ENCODE measurements at regions not wholly inside any gene's neighbourhood (a gene's known extent, or its start where the extent isn't known, plus 50 kb on each side); places are given as distances from the start of the nearest gene placed in this dataset.

DNA sequence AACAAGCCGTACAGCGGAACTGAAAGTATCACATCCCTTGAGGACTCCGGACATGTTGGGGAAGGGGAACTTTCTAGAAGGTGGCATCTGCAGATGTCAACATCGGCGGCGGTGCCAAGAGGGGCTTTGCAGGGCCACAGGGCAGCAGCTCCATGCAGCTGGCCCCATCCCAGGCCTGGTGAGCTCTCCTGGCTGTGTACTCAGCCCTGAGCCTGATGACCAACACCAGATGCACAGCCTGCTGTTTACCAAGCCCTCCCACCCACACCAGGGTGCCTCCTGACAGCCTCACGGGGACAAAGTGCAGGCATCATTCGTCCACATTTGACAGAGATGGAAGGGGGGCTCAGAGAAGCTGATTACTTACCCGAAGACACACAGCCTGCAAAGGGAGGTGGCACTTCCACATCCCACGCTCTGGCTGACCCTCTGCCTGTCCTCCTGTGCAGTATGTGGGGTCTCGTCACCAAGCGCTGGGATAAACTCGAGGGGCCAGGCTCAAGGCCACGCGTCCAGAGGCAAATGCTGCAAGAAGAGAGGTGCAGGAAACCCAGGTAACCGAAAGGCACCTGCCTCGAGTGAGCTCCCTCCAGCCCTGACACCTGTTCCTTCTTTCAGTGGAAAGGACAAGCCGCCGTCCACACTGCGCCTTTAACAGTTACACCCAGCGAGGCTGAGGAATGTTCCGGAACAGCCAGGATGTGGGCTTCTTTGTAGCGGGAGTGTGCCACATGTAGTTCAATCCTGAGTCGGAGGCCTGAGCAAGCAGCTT lies 69.0 kb upstream of the ASAP2 start:
- DNase-seq (ENCODE audit: low read depth), result no peak

DNA sequence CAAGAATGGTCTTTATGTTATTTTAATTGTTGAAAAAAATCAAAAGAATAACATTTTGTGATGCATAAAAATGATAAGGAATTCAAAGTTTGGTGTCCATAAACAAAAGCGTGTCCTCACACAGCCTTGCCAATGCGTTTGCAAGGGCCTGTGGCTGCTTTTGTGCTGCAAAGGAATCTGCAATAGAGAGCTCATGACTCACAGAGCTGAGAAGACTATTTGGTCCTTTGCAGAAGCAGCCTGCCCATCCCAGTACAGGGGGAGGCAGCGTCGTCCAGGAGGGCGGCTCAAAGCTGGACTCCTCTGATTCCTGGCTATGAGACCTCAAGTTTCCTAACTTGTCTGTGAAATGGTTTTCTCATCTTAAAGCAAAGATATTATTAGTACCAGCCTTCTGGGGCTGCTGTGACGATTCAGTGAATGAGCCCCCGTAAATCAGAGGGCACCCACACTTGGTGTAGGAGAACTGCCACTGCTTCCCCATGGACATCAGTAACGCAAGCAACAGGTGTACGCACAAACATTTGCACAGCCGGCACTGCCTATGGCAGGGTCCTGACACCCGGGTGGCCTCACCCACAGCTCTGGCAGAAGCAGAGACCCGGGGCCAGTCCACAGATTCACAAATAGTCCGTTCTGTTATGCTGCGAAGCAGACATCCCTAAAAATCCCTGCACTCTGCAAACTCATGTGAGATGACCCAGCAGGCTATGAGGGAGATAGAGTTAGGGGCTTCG lies 70.6 kb upstream of the ASAP2 start:
- no peak for DNase-seq (ENCODE audit: low read depth)

DNA sequence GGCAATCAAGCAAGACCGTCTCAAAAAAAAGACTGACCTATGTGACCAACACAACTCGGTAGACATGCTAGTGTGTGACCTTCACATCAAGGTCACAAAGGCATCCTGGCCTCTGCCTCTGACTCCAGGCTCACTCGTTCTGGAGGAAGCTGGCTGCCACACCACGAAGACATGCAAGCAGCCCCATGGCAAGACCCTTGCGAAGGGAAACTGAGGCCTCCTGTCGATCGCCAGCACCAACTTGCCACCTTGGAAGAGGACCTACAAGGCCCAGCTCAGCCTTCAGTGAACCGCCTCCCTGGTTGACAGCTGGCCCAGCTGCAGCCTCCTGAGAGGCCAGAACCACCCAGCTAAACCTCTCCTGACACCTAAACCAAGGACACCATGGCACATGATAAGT lies 79.3 kb upstream of the ASAP2 start:
- no peak for DNase-seq (ENCODE audit: low read depth)

DNA sequence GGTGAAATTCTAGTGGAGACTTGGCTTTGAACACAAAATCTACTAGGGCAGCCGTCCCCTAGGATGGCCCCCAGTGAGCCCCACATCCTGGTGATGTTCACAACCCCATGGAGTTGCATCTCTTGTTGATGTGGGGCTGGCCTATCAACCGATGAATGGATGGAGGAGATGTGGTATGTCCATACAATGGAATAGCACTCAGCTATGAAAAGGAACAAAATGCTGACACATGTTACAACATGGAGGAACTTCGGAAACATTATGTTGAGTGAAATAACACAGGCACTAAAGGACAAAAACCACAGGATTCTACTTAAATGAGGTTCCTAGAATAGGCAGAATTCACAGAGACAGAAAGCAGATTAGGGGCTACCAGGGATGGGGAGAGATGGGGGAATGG lies 80.1 kb upstream of the ASAP2 start:
- no peak for DNase-seq (ENCODE audit: low read depth)

DNA sequence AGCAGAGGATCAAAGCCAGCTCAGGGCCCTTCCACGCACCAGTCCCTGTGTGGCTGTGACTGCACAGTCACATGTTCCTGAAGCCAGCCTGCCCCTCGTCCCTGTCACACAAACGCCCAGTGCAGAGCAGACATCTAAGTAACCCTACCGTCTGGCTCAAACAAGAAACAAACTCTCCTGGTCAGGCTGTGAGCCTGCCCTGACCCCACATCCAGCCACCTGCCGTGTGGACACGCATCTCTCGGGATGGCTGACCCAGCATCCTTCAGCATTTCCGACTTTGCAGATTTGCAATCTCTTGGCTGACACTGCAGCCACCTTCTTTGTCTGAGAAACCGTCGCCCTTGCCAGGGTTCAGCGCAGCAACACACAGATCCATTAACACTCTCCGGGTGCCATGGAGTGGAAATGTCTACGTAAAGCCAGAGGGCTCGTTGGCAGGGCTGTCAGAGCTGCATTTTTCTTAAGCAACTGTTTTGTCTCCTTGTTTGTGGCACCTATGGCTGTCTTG lies 82.3 kb upstream of the ASAP2 start:
- DNase-seq (ENCODE audit: low read depth), result no peak

DNA sequence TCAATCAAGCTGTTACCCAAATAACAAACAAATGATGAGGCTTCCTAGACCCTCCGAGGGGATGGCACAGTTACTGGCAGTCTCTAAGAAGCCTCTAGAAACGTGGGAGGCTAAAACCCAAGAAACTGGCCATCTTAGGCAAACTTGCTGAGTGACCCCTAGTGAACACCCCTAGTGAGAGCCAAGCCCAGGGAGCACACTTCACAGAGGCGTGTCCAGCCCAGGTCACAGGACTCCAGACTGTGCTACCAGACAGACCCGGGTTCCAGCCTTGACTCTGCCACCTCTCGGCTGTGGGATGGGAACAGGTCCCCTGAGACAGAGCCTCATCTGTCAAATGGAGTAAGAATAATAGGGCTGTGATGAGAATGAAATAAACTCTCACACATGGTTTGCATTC lies 83.5 kb upstream of the ASAP2 start:
- DNase-seq (ENCODE audit: low read depth), result no peak

DNA sequence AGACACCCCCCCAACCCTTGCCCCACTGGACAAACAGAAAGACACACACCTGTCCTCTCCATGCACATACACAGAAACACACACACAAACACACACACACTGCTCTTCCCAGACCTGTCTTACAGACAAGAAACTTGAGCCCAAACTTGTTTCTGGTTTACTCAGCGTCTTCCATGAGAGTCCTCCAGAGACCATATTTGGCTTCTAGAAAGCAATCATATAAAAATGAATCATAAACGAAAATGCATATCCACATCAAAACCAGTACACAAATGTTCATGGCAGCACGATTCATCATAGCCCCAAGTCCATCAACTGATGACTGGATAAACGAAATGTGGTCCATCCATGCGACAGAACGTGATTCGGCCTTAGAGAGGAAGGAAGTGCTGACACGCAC lies 84.2 kb upstream of the ASAP2 start:
- DNase-seq (ENCODE audit: low read depth), result no peak

DNA sequence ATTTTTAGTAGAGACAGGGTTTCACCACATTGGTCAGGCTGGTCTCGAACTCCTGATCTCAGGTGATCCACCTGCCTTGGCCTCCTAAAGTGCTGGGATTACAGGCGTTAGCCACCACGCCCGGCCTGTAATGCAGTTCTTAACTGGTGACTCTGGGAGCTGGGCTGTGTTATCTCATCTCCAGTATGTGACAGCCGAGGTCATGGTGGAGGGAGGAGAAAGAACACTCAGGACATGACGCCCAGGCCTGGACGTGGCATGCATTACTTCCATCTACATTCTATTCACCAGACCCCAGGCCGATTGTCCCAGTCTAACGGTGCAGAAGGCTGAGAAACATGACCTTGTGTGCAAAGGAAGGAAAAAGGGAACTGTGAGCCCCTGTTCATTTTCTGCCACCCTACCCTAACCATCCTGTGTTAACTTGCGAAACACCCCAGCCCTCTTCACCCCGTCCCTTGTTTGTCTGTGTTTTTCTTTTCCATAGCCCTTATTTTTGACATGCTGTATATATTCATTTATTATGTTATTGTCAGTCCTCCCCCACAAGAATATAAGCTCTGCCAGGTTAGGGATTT lies 88.1 kb upstream of the ASAP2 start:
- no peak for DNase-seq (ENCODE audit: low read depth)

DNA sequence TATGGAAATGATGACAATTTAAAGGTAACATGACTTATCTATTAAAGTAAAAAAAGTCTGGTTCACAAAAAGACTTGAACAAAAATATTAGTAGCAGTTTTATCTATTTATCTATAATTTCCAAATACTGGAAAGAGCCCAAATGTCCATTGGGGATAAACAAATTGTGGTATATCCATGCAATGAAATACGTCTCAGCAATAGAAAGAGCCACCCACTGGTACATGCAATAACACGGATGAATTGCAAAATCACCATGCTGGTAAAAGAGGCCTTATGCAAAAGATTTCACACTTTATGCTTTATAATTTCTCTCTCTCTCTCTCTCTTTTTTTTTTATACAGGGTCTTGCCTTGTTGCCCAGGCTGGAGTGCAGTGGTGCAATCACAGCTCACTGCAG lies 91.4 kb upstream of the ASAP2 start:
- DNase-seq (ENCODE audit: low read depth), result no peak

DNA sequence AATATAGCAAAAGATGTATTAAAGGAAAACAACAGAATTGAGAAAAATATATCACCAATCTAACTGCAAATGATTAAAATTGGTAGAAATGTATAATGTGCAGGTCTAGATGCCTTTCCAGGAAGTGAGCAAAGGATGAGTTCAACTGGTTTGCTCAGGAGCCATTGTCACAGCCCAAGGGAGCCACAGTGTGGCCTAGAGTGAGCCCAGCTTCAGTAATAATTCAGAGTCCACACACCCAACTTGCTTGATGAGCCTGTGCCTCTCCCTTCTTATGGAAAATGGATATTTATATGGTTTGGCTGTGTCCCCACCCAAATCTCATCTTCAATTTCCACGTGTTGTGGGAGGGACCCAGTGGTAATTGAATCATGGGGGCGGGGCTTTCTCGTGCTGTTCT lies 92.2 kb upstream of the ASAP2 start:
- DNase-seq (ENCODE audit: low read depth), result no peak

DNA sequence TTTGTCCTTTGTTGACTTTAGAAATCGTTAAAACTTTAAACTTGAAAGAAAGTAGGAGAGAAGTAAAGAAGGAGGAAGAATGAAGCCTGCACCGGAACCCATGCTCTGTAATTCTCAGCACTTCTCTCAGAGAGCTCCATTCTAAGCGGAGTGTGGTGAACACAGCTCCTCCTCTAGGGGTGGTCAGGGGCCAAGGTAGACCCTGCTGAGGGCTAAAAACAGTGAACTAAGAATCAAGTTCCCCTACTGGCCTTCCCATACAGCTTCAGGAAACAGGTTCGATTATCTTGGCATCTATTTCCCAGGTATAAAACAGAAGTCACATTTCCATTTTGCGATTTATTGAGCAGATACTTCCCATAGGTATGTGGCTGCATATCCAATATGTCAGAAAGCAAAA lies 92.7 kb upstream of the ASAP2 start:
- DNase-seq (ENCODE audit: low read depth), result no peak

DNA sequence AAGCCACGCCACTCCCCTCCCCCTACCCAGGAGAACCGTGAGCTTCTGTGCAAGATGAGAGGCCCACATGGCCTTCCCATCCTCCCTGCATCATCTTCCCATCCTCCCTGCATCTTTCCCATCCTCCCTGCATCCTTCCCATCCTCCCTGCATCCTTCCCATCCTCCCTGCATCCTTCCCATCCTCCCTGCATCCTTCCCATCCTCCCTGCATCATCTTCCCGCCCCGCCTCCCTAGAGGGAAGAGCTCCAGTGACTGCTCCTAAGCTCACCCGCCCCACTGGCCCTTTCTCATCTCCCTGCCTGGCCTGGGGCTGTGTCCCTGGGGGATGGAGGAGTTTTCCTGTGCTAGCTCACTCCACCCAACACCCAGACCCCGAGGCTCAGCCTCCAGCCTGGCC lies 93.3 kb upstream of the ASAP2 start:
- no peak for DNase-seq (ENCODE audit: low read depth)

DNA sequence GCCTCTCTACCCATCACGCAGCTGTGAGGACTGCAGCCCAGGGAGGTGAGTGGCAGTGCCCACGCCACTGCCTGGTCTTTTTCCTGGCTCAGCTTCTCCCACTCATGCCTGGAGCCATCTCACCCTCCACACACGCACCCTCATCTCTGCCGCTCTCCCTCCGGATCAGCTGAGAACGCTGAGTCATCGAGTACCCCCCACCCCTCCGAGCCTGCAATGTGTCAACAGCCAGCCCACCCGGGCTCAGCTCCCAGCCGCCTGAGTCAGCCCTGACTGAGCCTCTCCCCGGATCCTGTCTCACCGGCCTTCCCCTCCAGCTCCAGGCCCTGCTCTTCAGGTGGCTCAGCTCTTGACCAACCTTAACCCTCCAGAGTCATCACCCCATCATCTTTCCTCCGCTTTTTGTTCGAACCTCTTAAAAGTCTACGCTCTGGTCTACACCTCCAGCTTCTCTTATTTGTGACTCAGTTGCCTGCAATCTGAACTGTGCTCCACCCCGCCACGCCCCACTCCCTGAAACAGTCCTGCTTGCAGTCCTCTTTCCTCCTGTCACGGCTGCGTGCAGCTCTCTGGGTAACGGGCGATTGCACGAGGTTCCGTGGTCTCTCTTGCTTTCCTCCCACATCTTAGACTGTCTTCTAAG lies 94.4 kb upstream of the ASAP2 start:
- DNase-seq (ENCODE audit: low read depth), result no peak

DNA sequence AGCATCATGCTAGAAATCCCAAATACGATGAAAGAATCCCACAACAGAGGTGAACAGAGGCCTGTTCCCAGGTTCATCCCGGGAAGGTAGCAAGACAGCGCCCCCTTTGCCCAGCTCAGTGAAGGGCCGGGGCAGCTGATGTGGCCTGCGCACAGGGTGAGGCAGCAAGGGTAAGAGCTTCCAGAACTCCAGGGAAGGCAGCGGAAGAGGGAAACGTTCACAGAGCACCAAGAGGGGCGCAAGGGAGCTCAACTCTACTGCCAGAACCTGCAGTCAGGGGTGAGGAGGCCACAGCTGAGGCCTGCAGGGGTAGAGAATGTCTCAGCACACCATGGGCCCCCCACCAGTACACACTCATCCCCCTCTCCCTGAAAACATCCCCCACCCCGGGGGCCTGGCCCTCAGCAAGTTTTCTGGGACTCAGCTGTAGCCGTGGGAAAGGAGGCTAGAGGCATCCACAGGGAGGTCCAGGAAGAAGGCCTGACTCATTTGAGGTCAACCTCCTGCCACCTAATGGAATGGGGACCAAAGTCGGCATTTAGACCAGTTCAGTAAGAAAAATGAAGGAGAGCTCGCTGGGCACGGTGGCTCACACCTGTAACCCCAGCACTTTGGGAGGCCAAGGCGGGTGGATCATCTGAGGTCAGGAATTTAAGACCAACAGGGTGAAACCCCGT lies 95.6 kb upstream of the ASAP2 start:
- DNase-seq (ENCODE audit: low read depth), result no peak

DNA sequence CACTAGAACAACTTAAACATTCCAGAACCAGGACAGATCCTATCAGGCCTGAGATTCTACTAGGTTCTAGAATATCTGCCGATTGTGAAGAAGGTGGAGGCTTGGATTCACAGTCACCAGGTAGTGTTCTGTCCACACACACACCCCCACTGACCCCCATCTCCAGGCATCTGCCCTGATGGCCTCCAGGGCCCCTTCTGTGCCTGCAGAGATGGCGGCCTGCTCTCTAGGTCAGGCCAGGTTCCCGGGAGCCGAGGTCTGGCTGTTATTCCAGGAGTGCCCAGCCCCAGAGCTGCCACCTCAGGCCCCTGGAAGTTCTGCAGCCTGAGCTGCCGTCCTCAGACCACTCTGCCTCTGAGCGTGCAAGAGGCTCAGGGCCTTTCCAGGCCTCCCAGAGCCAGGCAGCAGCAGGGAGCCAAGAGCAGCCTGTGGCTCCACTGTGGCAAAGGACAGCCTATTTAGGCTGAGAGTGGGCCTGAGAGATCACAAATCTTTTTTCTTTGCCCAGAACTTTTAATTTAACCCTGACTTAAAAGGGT lies 96.2 kb upstream of the ASAP2 start:
- no peak for DNase-seq (ENCODE audit: low read depth)

DNA sequence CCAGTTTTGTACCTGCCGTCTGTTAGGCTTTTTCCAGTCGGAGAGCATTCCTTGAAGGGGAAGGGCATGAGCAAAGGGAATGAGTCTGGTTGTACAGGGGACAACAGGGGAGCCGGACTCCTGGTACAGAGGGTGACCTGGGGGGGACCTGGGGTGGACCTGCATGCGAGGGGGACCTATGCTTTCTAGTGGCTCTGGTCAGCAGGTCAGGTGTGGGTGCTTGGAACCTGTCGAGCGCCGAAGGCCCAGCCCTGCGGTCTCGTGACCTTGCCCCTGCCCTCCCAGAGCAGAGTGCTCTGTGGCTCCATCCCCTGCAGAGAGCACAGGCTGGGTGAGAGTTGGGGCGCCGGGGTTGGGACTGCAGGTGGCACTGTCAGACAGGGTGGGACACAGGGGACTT lies 96.7 kb upstream of the ASAP2 start:
- no peak for DNase-seq (ENCODE audit: low read depth)

DNA sequence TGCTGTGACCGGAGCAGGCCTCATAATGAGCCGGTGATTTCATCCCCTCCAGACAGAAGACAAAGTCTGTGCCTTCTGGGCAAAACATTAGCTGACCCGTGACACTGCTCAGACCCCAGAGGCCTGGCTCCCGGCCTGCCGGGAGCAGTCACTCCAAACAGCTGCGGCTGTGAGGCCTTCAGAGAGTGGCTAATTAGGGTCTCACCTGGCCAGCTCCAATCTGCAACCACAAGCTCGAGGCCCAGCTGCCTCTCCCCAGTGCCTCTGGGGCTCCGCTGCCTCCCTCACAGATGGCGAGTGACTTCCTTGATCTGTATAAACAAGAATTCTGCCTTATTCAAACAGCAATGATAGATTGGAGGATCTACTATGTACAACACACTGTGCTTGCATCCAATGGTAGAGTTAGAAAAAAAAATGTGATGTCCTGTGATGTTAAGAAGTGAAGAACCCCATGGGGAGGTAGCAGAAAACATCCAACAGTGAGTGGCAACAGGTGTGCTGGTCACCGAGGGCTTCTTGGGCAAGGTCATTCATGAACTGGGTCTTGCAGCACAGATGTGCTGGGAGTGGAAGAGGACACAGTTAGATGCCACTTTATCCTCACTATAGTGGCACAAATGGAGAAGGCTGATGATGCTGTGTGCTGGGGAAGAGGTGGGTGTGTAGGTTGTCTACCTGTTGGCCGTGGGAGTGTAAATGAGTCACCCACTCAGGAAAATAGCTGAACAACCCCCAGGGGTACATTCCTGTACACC lies 98.2 kb upstream of the ASAP2 start:
- no peak for DNase-seq (ENCODE audit: low read depth)

DNA sequence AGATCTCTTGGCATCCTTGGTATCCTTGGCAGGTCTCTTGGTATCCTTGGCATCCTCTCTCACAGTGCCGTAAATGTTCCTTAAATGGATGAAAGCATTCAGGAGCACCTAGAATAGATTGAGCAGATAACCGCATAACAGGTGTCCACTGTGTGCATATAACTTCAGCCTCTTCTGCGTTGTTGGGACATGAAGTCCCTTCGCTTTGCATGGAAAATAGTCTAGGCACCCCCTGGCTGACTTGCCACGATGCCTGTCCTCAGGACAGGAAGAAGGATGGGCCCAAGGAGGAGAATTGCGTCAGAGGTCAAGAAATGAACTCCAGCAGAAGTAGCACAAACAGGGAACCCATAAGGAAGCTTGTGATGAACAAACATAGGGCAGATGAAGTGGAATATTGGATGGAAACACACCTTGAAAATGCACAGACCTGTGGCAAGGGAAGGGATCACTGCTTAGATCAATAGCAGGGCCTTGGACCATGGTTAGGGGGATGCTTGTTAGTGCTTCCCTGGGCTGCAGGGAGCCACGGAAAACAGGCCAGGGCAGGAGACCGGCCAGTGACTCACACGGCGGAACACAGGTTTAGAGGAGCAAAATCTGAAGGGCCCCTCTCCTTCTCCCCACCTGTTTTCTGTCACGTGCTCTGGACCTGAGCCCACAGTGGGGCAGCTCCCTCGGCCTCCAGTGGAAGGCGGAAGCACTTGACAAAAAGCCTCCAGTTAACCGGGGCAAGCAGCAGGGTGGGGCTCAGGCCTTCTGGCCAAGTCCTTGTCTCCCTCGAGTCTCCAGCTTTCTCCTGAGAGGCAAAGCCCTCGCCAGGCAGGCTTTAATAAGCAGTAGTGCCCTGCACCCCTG lies 99.2 kb upstream of the ASAP2 start:
- DNase-seq (ENCODE audit: low read depth), result no peak

DNA sequence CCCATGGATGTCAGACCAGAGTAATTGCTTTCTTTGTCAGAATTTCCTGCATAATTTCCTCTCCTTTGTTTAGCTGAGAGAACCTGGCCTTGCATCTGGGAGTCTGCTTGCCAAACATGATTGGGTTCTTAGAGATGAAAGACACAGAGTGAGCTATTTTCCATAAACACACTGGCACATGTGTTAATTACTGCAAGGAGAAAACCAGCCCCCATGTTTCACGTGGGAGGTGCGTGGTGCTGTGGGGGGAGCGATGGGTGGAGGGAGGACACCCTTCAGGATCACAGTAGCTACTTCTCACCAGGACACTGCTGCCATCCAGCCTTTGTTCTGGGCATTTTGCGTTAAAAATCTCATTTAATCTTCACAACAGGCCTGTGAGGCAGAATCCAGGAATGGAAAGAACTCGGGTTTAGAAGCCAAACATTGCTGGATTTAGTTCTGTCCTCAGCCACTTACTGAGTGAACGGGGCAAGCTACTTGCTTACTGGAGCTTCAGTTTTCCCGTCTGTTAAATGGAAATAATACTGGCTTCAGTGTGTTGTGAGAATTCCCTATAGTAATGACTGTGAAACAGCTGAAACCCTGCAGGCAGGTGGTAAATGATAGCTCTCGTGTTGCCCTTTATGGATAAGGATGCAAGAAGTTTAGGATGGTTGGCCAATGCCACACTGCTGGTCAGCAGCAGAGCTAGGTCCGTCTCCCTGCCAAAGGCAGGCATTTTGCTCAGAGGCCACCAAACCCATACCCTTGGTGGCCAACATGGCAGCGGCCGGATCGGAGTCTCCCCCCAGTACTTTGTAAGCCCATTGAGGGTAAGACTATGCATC lies 100.1 kb upstream of the ASAP2 start:
- DNase-seq (ENCODE audit: low read depth), result no peak

Data from stimulated activated CD4-positive, alpha-beta T cell treated with anti-CD3 and anti-CD28 coated beads, Interleukin-2, amount 100 ng/mL, for 4 hours (primary cell).